Psoas muscle (tissue), 7 donors: ENCODE measurements at regions not wholly inside any gene's neighbourhood (a gene's known extent, or its start where the extent isn't known, plus 50 kb on each side); places are given as distances from the start of the nearest gene placed in this dataset.

Source experiments
- ATAC-seq, 4 donors: fragments of 200-7000 bp; cut with Tn5 transposase; one replicate each; pipeline ENCODE4 v1.9.1; 2020; ENCODE audit warnings: moderate library complexity in 3 of 4, mild to moderate bottlenecking in 2 of 4
- DNase-seq, 2 donors: peaks; one replicate each; pipeline ENCODE4 v3.0.0-alpha.2; 2020
- H3K27ac ChIP-seq: fragments of 200-600 bp; one replicate; pipeline ENCODE4 v1.8.0; 2022
- H3K27me3 ChIP-seq, 3 donors: fragments of 200-600 bp in 1 of 3; one replicate each; pipeline versions ENCODE4 v1.6.1 to v1.8.0; 2013 to 2022; ENCODE audit warnings: low read length in 2 of 3, mild to moderate bottlenecking in 2 of 3, moderate library complexity in 1 of 3; ENCODE audit not compliant: insufficient read depth in 3 of 3
- H3K36me3 ChIP-seq, 2 donors: fragments of 200-600 bp in 1 of 2; one replicate each; pipeline versions ENCODE4 v1.6.1 to v1.8.0; 2013 to 2022; ENCODE audit warnings: low read depth in 1 of 2, mild to moderate bottlenecking in 1 of 2, moderate library complexity in 1 of 2; ENCODE audit not compliant: insufficient read depth in 1 of 2
- H3K4me1 ChIP-seq: fragments of 200-600 bp; one replicate; pipeline ENCODE4 v1.8.0; 2022
- H3K4me3 ChIP-seq: fragments of 200-600 bp; one replicate; pipeline ENCODE4 v1.8.0; 2022; ENCODE audit warnings: mild to moderate bottlenecking
- H3K9me3 ChIP-seq: fragments of 200-600 bp; one replicate; pipeline ENCODE4 v1.8.0; 2022
- WGBS, 3 donors: extraction: QIAGEN DNeasy Blood & Tissue Kit; methylation state at CpG; one replicate each; pipeline versions ENCODE4 v1.1.6 to v1.1.7; 2013; 5-methylcytosine and 5-hydroxymethylcytosine counted together
- intact Hi-C, 2 donors: fragments of 100-400 bp; cut with DNase I; formaldehyde crosslinking; loops; one replicate each; pipeline versions ENCODE4 v1.11.0 to v1.14.2; 2022
- TF ChIP-seq, protein P1 (sequence below): fragments of 200-600 bp; IDR thresholded peaks from one replicate; pipeline ENCODE4 v1.8.0; 2022; ENCODE audit warnings: antibody characterized with exemption
- donor health status: healthy with polysubstance abuse.
- donor health status: DM: no; HTN: no; CAD: no; lungs with moderate emphysema.
- donor health status: Bipolar disorder and iron deficiency.
- donor health status: healthy.
- donor health status: DM: yes; HTN: yes; CAD: no.
- donor health status: DM: no; HTN: no; CAD: no.
- donor health status: DM: yes; HTN: yes; CAD: no.

DNA sequence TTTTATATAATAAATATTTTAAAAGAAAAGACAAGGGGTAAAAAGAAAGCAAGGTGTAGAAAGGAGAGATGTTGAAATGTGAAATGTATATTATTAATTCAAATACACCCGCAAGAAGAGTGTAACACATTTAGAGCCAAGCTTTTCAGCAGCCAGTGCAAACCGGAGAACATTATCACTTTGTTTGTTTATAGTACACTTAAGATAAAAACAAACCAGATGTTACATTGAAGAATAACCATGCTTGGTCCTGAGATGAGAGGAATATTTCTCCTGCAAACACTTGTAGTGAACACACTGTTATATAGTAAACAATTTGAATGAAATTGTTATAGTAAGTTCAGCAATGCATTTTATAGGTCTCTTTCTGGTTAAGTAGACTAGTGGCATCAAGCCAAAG is 1441.5 kb downstream of the OTOL1 start:
- WGBS, 3 donors, result 55 to 71% (median 68%) methylated on average over 2 of the region's 2 CpGs
- intact Hi-C loops, result no loop called here

DNA sequence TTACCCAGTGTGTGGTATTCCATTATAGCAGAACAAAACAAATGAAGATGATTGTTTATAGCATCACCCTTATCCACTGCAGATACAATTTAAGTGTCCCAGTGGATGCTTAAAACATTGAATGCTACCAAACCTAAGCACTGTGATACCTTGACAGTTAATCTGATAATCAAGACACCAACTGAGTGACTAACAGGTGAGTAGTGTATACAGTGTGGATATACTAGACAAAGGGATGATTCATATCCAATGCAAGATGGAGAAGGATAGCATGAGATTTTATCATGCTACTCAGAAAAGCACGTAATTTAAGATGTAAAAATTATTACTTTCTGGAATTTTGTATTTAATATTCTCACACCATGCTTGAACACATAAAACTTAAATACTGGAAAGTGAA is 1449.0 kb downstream of the OTOL1 start:
- intact Hi-C loops, result no loop called here
- Histone ChIP-seq H3K36me3 (no peaks in the 10 kb centered on the region), H3K9me3 (no peaks in the 10 kb centered on the region), H3K27ac (no peak overlapping the region), H3K4me3 (no peak overlapping the region), H3K27me3 (peaks cover 0 to 2% (median 0%) of the 10 kb centered on the region in 3 donors), H3K4me1 (no peaks in the 10 kb centered on the region)
- WGBS, 3 donors, result 0 to 41% (median 1%) methylated on average over 1 of the region's 1 CpG
- no peak for ATAC-seq
- TF ChIP-seq, protein P1, sequence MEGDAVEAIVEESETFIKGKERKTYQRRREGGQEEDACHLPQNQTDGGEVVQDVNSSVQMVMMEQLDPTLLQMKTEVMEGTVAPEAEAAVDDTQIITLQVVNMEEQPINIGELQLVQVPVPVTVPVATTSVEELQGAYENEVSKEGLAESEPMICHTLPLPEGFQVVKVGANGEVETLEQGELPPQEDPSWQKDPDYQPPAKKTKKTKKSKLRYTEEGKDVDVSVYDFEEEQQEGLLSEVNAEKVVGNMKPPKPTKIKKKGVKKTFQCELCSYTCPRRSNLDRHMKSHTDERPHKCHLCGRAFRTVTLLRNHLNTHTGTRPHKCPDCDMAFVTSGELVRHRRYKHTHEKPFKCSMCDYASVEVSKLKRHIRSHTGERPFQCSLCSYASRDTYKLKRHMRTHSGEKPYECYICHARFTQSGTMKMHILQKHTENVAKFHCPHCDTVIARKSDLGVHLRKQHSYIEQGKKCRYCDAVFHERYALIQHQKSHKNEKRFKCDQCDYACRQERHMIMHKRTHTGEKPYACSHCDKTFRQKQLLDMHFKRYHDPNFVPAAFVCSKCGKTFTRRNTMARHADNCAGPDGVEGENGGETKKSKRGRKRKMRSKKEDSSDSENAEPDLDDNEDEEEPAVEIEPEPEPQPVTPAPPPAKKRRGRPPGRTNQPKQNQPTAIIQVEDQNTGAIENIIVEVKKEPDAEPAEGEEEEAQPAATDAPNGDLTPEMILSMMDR, result no peak
- DNase-seq, result no peak

More for the DNA sequence above, 1441.5 kb downstream of the OTOL1 start:
- no peaks in the 10 kb centered on the region for H3K27me3 ChIP-seq
- no peak for DNase-seq
- no peak for ATAC-seq
- TF ChIP-seq, protein P1, result no peak
- no peaks in the 10 kb centered on the region for H3K36me3 ChIP-seq
- no peak overlapping the region for H3K27ac ChIP-seq
- no peaks in the 10 kb centered on the region for H3K9me3 ChIP-seq
- H3K4me3 ChIP-seq, result no peak overlapping the region
- no peaks in the 10 kb centered on the region for H3K4me1 ChIP-seq

DNA sequence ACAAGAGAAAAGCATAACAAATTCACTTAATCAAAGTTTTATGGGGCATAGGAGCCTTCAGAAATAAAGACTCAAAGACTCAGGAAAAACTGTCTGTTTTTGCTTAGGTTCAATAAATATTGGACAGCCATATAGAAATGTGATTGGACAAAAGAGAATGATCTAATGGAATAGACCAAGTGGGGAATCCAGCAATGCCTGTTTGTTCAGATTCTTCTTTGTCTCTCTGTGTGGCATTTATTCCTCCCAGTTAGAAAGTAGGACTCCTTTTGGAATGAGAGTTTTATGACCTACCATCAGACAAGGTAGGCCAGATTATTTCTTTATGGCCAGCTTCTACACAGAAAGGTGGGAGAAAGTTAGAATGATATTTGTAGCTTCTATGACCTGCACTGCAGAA is 1460.1 kb downstream of the OTOL1 start:
- Histone ChIP-seq H3K27me3 (no peaks in the 10 kb centered on the region), H3K27ac (no peak overlapping the region), H3K4me3 (no peak overlapping the region), H3K9me3 (peaks cover 6% of the 10 kb centered on the region), H3K4me1 (no peaks in the 10 kb centered on the region), H3K36me3 (no peaks in the 10 kb centered on the region)
- intact Hi-C loops, result no loop called here
- DNase-seq (no peak), ATAC-seq (no peak)
- TF ChIP-seq, protein P1, result no peak

DNA sequence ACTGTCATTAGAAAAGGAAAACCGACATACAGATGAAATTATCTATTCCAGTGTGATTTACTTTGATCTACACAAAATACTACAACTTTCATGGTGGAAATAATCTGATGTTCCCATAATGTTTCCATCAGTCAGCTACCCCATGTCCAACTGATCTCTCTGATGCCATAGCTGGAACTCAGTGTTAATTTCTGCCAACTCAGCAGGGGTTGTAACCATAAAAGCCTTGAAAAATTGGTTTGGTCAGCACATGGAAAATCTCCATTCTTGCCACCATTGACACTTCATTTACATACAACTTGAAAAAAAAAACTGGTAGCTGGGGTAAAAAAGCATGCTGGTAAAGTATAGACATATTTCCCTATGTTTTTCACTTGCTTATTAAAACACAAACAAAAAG is 1463.7 kb downstream of the OTOL1 start:
- 62 to 73% (median 66%) methylated on average over 1 of the region's 1 CpG for WGBS, 3 donors
- H3K9me3 ChIP-seq, result no peaks in the 10 kb centered on the region
- TF ChIP-seq, protein P1, result no peak
- DNase-seq, result no peak
- H3K4me3 ChIP-seq, result no peak overlapping the region
- no peaks in the 10 kb centered on the region for H3K4me1 ChIP-seq
- no peak overlapping the region for H3K27ac ChIP-seq
- no peaks in the 10 kb centered on the region for H3K36me3 ChIP-seq
- ATAC-seq, result no peak
- intact Hi-C loops, result no loop called here
- no peaks in the 10 kb centered on the region for H3K27me3 ChIP-seq

DNA sequence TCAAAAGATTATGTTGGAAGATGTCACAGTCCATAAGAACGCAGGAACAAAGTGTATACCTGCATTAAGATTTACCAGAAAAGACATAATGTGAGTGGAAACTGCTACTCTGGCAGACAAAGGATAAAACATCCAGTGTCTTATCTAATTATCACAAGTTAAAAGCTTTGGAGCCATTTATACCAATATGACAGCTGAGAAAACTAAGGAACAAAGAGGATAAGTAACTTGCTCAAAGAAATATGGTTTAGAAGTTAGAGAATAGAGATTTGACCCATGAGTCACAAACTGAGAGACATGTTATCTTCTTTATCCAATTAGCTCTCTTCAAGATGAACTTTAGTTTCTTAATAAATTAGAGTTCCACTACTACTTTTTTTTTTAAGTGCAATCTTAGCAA is 1473.7 kb downstream of the OTOL1 start:
- Histone ChIP-seq H3K27ac (no peak overlapping the region), H3K9me3 (no peaks in the 10 kb centered on the region), H3K36me3 (no peaks in the 10 kb centered on the region), H3K4me1 (no peaks in the 10 kb centered on the region), H3K27me3 (no peaks in the 10 kb centered on the region), H3K4me3 (no peak overlapping the region)
- intact Hi-C loops, result no loop called here
- 90 to 93% (median 91%) methylated on average over 1 of the region's 1 CpG for WGBS, 3 donors
- ATAC-seq, result no peak
- TF ChIP-seq, protein P1, result no peak
- DNase-seq, result no peak
